Left ventricle myocardium inferior (tissue), 1 donor: ENCODE measurements at regions not wholly inside any gene's neighbourhood (a gene's known extent, or its start where the extent isn't known, plus 50 kb on each side); places are given as distances from the start of the nearest gene placed in this dataset.

Source experiments
- DNase-seq: peaks from one replicate; pipeline ENCODE4 v3.0.0-alpha.2; 2020
- H3K27ac ChIP-seq: fragments of 200-600 bp; replicated peaks from 2 replicates; pipeline ENCODE4 v1.8.0; 2021
- H3K27me3 ChIP-seq: fragments of 200-600 bp; 2 replicates; pipeline ENCODE4 v1.8.0; 2021; ENCODE audit warnings: low read depth
- H3K36me3 ChIP-seq: fragments of 200-600 bp; 2 replicates; pipeline ENCODE4 v1.8.0; 2021
- H3K4me1 ChIP-seq: fragments of 200-600 bp; 2 replicates; pipeline ENCODE4 v1.8.0; 2021
- H3K4me3 ChIP-seq: fragments of 200-600 bp; 2 replicates; pipeline ENCODE4 v1.8.0; 2021; ENCODE audit warnings: mild to moderate bottlenecking, moderate library complexity
- H3K9me3 ChIP-seq: fragments of 200-600 bp; replicated peaks from 2 replicates; pipeline ENCODE4 v1.8.0; 2021
- CTCF ChIP-seq: fragments of 200-600 bp; IDR thresholded peaks from 2 replicates; pipeline ENCODE4 v1.8.0; 2021; ENCODE audit warnings: antibody characterized with exemption, mild to moderate bottlenecking, borderline replicate concordance
- intact Hi-C: fragments of 100-400 bp; cut with micrococcal nuclease; formaldehyde crosslinking; loops from one replicate; pipeline ENCODE4 v1.11.0; 2022
- donor health status: DM: no; HTN: yes; CAD: no; lungs with severe emphysema.

- no peak overlapping the region for H3K27ac ChIP-seq
- no peak overlapping the region for H3K4me3 ChIP-seq
- no peaks in the 10 kb centered on the region for H3K9me3 ChIP-seq
- H3K27me3 ChIP-seq, result no peaks in the 10 kb centered on the region
- no peaks in the 10 kb centered on the region for H3K36me3 ChIP-seq
- TF ChIP-seq CTCF, result no peak
- peaks cover 10% of the 10 kb centered on the region for H3K4me1 ChIP-seq
- DNase-seq, result no peak
- intact Hi-C loops, result no loop called here
Measured at GRCh38 chr3:154933581-154933980, 146.5 kb upstream of the MME start.

GRCh38 chr3:154932633-154933032 is 147.5 kb upstream of the MME start:
- Histone ChIP-seq H3K36me3 (no peaks in the 10 kb centered on the region), H3K27me3 (no peaks in the 10 kb centered on the region), H3K4me3 (no peak overlapping the region), H3K4me1 (peaks cover 10% of the 10 kb centered on the region), H3K9me3 (no peaks in the 10 kb centered on the region), H3K27ac (no peak overlapping the region)
- no peak for DNase-seq
- intact Hi-C loops, result no loop called here
- no peak for TF ChIP-seq CTCF

DNA sequence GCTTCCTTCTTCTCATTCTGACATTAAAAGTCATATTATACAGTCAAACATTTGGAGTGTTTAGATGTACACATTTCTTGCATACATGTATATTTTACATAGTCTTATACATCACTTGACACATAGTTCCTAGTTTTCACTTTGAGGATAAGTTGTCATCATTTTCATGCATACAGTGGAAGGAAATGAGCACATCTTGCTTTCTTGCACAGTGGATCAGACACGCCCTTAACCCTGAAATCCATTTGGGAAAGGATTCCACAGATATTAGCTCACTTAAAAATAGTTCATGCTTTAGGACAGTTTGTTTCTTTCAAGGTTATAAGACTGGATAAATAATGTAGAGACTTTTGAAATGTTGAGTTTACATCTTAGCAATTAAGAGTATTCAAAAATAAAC is 148.6 kb upstream of the MME start:
- no peaks in the 10 kb centered on the region for H3K27me3 ChIP-seq
- TF ChIP-seq CTCF, result no peak
- no peaks in the 10 kb centered on the region for H3K36me3 ChIP-seq
- H3K27ac ChIP-seq, result peak overlapping the region; percentile 17
- intact Hi-C loops, result no loop called here
- peaks cover 10% of the 10 kb centered on the region for H3K4me1 ChIP-seq
- no peak overlapping the region for H3K4me3 ChIP-seq
- H3K9me3 ChIP-seq, result no peaks in the 10 kb centered on the region
- no peak for DNase-seq

- Histone ChIP-seq H3K4me3 (no peak overlapping the region), H3K4me1 (peaks cover 4% of the 10 kb centered on the region), H3K27me3 (no peaks in the 10 kb centered on the region), H3K9me3 (no peaks in the 10 kb centered on the region), H3K36me3 (no peaks in the 10 kb centered on the region), H3K27ac (no peak overlapping the region)
- DNase-seq, result no peak
- TF ChIP-seq CTCF, result no peak
- intact Hi-C loops, result no loop called here
Measured at GRCh38 chr3:154926721-154927120, 153.4 kb upstream of the MME start.

DNA sequence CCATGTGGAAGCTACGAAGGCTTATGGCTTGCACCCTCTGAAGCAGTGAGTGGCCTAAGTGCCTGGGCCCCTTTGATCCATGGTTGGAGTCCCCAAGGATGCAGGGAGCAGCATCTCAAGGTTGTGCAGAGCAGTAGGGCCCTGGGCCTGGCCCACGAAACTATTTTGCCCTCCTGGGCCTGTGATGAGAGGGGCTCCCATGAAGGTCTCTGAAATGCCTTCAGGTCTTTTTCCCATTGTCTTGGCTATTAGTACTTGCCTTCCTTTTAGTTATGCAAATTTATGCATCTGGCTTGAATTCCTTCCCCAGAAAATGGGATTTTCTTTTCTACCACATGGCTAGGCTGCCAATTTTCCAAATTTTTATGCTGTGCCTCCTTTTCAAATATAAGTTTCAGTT is 158.8 kb upstream of the MME start:
- intact Hi-C loops, result no loop called here
- no peak for TF ChIP-seq CTCF
- no peak overlapping the region for H3K4me3 ChIP-seq
- no peak overlapping the region for H3K27ac ChIP-seq
- no peaks in the 10 kb centered on the region for H3K27me3 ChIP-seq
- H3K36me3 ChIP-seq, result no peaks in the 10 kb centered on the region
- H3K4me1 ChIP-seq, result no peaks in the 10 kb centered on the region
- H3K9me3 ChIP-seq, result peaks cover 12% of the 10 kb centered on the region
- DNase-seq, result no peak

DNA sequence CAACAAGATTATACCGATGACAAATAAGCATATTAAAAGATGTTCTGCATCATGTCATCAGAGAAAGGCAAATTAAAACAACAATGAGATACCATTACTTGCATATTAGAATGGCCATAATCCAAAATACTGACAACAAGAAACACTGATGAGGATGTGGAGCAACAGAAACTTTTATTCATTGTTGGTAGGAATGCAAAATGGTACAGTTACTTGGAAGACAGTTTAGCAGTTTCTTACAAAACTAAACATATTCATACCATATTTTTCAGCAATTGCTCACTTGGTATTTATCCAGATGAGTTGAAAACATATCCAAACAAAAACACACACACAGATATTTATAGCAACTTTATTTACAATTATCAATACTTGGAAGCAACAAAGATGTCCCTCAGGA is 160.9 kb upstream of the MME start:
- Histone ChIP-seq H3K36me3 (no peaks in the 10 kb centered on the region), H3K4me1 (no peaks in the 10 kb centered on the region), H3K27me3 (no peaks in the 10 kb centered on the region), H3K27ac (no peak overlapping the region), H3K9me3 (peaks cover 28% of the 10 kb centered on the region), H3K4me3 (no peak overlapping the region)
- no peak for TF ChIP-seq CTCF
- no peak for DNase-seq
- intact Hi-C loops, result no loop called here
